ENCODE measurements at regions not wholly inside any gene's neighbourhood (a gene's known extent, or its start where the extent isn't known, plus 50 kb on each side); places are given as distances from the start of the nearest gene placed in this dataset.

DNA sequence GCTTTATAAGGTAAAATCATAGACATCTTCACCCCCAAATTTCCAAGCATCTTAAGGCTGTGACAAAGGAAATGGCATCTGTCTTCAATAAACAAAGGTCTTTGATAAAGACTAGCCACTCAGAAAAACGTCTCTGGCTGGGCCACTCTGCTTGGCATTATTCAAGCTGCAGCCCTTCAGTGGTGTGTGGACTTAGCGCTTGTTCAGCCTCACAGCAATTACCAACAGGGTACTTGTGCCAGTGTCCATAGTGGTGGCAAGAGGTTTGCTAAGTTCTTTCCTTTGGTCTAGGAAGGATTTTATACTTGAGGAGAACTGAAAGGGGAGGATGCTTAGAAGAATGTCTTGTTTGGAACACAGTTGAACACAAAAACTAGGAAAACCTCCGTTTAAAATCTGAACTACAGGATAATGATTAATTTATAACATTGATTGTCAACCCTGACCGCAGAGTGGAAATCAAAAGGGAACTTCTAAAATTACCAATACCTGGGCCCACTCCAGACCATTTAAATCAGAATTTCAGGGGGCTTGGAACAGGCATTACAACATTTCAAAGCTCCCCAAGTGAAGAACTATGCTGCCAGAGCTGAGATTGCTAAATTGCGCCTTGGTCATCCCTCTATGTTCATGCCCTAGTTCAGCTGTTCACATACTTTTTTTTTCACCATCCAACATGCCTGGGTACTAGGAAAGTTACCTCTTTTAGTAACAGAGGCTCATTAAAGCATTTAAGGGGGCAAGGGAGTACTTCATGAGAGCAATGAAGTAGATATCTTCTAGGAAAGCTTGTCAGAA is 378.5 kb downstream of the FRK start:
- Histone ChIP-seq H3K27me3 (ENCODE audit: insufficient read depth, low read length) (no peaks in the 10 kb centered on the region), H3K9ac (ENCODE audit: low read depth, low read length) (no peak overlapping the region; the same call in 1 of the 2 replicates), H3K27ac (ENCODE audit: low read depth, low read length) (no peak overlapping the region), H3K36me3 (ENCODE audit: insufficient read depth, low read length) (no peaks in the 10 kb centered on the region), H3K4me1 (ENCODE audit: insufficient read depth, low read length) (no peaks in the 10 kb centered on the region), H3K4me3 (ENCODE audit: low read length) (no peak overlapping the region), H3K9me3 (ENCODE audit: insufficient read depth, low read depth, low read length) (no peaks in the 10 kb centered on the region)
- 85% methylated on average over 4 of the region's 5 CpGs for WGBS

DNA sequence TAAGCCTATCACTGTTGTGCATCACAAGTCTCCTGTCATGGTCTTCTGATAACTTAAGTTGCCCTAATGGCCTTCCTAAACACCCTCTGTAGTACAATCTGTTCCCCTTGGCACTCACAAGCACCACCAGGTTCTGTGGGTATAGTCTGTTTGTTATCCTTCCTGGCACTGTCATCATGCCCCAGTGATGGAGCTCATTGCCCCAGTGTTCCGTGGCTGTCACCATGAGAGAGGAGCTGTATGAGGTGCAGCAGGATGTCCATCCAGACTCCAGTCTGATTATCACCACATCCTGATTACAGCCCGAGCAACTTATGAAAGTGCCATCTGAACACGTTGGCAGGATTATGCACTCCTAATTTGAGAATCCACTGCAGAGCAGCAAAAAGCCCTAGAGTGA is 380.1 kb downstream of the FRK start:
- no peaks in the 10 kb centered on the region for H3K4me1 ChIP-seq (ENCODE audit: insufficient read depth, low read length)
- no peak overlapping the region for H3K4me3 ChIP-seq (ENCODE audit: low read length)
- H3K36me3 ChIP-seq (ENCODE audit: insufficient read depth, low read length): no peaks in the 10 kb centered on the region
- no peak overlapping the region for H3K27ac ChIP-seq (ENCODE audit: low read depth, low read length)
- no peak overlapping the region for H3K9ac ChIP-seq (ENCODE audit: low read depth, low read length)
- H3K9me3 ChIP-seq (ENCODE audit: insufficient read depth, low read depth, low read length): no peaks in the 10 kb centered on the region
- no peaks in the 10 kb centered on the region for H3K27me3 ChIP-seq (ENCODE audit: insufficient read depth, low read length)
- WGBS: 91% methylated on average over 3 of the region's 3 CpGs

DNA sequence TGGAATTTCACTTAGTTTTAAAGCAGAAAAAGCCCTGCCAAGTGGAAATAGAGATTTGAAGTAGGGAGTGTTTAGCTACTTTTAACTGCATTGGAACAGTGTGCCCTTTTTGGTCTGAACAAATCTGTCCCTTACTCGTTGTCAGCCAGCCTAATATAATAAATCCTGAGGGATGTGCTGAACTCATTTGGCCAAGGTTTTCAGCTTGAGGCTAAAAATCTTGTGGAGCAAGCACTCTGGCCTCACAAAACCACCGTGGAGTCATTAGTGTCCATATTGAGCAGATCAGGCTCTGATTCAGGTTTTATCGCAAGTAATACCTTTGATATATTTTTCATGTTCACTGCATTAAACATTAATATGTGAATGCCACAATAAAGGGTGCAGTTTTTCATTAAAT is 383.5 kb downstream of the FRK start:
- no peaks in the 10 kb centered on the region for H3K36me3 ChIP-seq (ENCODE audit: insufficient read depth, low read length)
- no peak overlapping the region for H3K27ac ChIP-seq (ENCODE audit: low read depth, low read length)
- no peaks in the 10 kb centered on the region for H3K4me1 ChIP-seq (ENCODE audit: insufficient read depth, low read length)
- H3K27me3 ChIP-seq (ENCODE audit: insufficient read depth, low read length): no peaks in the 10 kb centered on the region
- no peaks in the 10 kb centered on the region for H3K9me3 ChIP-seq (ENCODE audit: insufficient read depth, low read depth, low read length)
- no peak overlapping the region for H3K4me3 ChIP-seq (ENCODE audit: low read length)
- 93% methylated on average over 3 of the region's 3 CpGs for WGBS
- H3K9ac ChIP-seq (ENCODE audit: low read depth, low read length): no peak overlapping the region

DNA sequence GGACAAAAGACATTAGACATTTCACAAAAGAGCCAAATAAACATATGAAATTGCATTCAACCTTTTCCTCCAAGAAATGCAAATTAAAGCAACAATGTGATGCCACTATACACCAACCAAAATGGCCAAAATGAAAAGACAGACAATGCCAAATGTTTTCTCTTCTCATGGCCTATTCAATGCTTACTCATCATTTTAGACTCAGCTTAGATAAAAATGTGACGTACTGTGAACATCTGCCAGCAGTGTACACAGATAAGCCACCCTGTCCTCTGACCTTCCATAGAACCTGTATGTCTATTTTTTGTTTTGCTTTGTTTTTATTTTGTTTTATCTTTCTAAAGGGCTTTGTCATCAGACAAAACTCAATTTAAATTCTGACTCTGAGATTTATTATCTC is 385.2 kb downstream of the FRK start:
- H3K36me3 ChIP-seq (ENCODE audit: insufficient read depth, low read length): no peaks in the 10 kb centered on the region
- H3K4me3 ChIP-seq (ENCODE audit: low read length): no peak overlapping the region
- H3K27me3 ChIP-seq (ENCODE audit: insufficient read depth, low read length): no peaks in the 10 kb centered on the region
- no peaks in the 10 kb centered on the region for H3K9me3 ChIP-seq (ENCODE audit: insufficient read depth, low read depth, low read length)
- H3K27ac ChIP-seq (ENCODE audit: low read depth, low read length): no peak overlapping the region
- 100% methylated on average over 1 of the region's 1 CpG for WGBS
- H3K4me1 ChIP-seq (ENCODE audit: insufficient read depth, low read length): no peaks in the 10 kb centered on the region
- H3K9ac ChIP-seq (ENCODE audit: low read depth, low read length): no peak overlapping the region

DNA sequence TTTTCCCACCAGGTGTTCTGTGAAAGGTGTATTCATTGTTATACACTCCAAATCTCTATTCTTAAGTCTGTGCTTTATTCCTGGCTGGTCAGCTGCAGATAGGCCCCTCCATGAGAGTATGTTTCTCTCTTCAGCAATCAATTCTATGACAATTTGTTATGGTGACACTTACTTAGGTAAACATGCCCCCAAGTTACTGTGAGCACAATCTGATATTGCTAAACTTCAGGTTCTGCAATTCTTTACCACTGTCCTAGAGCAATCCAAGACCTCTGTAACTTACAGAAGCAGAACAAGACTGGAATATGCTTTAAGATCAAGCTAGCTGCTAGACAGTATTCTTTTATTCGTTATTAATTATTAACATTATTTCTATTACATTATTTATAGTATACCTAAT is 391.9 kb downstream of the FRK start:
- no peak overlapping the region for H3K27ac ChIP-seq (ENCODE audit: low read depth, low read length)
- no peak overlapping the region for H3K4me3 ChIP-seq (ENCODE audit: low read length)
- no peaks in the 10 kb centered on the region for H3K27me3 ChIP-seq (ENCODE audit: insufficient read depth, low read length)
- no peak overlapping the region for H3K9ac ChIP-seq (ENCODE audit: low read depth, low read length)
- no peaks in the 10 kb centered on the region for H3K4me1 ChIP-seq (ENCODE audit: insufficient read depth, low read length)
- no CpG with 5 or more reads among the region's 1 CpG for WGBS
- H3K9me3 ChIP-seq (ENCODE audit: insufficient read depth, low read depth, low read length): no peaks in the 10 kb centered on the region
- H3K36me3 ChIP-seq (ENCODE audit: insufficient read depth, low read length): no peaks in the 10 kb centered on the region

DNA sequence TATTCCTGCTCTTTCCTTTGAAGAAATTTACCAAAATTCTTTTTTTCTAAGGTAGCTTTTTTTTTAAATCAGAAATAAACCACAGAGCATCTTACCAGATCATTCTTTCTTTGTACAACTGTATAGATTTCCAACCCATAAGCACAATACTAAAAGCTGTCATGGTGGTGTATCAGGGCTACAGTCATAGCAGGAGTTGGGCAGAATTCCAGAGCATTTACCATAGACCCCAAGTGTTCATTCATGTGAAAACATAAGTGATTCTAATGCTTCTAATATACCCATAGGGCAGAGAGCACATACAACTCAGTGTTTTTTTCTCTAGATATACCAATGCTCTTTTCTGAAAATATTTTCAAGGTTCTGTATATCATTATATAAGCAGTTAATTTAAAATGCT is 392.5 kb downstream of the FRK start:
- no peak overlapping the region for H3K27ac ChIP-seq (ENCODE audit: low read depth, low read length)

DNA sequence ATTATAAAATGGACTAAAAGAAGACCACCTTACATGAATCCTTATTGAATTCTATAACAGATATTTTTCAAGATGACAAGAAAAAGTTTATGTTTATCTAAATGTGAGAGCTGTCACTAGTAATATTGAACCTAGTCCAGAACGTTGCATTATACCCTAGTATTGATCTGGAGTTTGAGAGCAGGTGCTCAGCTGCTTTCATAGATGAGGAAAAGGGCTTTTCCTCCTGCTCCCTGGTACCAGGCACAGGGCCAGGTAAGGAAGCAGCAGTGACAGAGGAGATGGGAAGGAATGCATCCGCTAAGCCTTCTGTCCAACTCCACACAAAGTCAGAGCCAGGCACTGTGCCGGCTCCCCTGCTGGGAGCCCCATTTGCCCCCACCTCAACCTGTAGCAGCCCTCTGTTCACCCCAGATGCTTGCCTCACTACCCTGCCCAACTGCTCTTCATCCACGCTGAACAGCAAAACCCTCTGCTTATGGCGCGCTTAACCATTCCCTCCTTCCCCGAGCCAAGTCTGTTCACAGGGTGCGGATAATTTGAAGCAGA is 393.1 kb downstream of the FRK start:
- H3K27me3 ChIP-seq (ENCODE audit: insufficient read depth, low read length): no peaks in the 10 kb centered on the region
- no peaks in the 10 kb centered on the region for H3K4me1 ChIP-seq (ENCODE audit: insufficient read depth, low read length)
- 90% methylated on average over 8 of the region's 8 CpGs for WGBS
- no peak overlapping the region for H3K4me3 ChIP-seq (ENCODE audit: low read length)
- H3K27ac ChIP-seq (ENCODE audit: low read depth, low read length): no peak overlapping the region
- no peaks in the 10 kb centered on the region for H3K36me3 ChIP-seq (ENCODE audit: insufficient read depth, low read length)
- H3K9ac ChIP-seq (ENCODE audit: low read depth, low read length): no peak overlapping the region
- H3K9me3 ChIP-seq (ENCODE audit: insufficient read depth, low read depth, low read length): no peaks in the 10 kb centered on the region

More for the DNA sequence above, 392.5 kb downstream of the FRK start:
- Histone ChIP-seq H3K9ac (ENCODE audit: low read depth, low read length) (no peak overlapping the region), H3K27me3 (ENCODE audit: insufficient read depth, low read length) (no peaks in the 10 kb centered on the region), H3K4me1 (ENCODE audit: insufficient read depth, low read length) (no peaks in the 10 kb centered on the region), H3K4me3 (ENCODE audit: low read length) (no peak overlapping the region), H3K9me3 (ENCODE audit: insufficient read depth, low read depth, low read length) (no peaks in the 10 kb centered on the region), H3K36me3 (ENCODE audit: insufficient read depth, low read length) (no peaks in the 10 kb centered on the region)

DNA sequence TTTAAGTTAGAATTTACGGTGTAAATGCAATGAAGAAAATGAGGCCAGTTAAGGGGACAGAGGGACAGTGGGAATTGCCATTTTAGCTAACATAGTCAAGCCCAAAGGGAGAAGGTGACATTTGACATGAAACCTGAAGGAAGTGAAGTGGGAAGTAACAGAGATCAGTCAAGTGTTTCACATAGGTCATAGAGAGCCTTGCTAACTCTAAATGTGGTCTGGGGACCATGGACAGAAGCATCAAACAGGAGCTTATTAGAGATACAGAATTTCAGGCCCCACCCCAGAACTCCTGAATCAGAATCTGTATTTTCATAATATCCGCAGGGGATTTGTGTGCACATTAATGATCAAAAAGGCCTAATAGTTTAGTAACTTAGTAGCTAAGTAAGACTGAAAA is 393.7 kb downstream of the FRK start:
- Histone ChIP-seq H3K4me1 (ENCODE audit: insufficient read depth, low read length) (no peaks in the 10 kb centered on the region), H3K27ac (ENCODE audit: low read depth, low read length) (no peak overlapping the region), H3K9ac (ENCODE audit: low read depth, low read length) (no peak overlapping the region), H3K36me3 (ENCODE audit: insufficient read depth, low read length) (no peaks in the 10 kb centered on the region), H3K4me3 (ENCODE audit: low read length) (no peak overlapping the region), H3K9me3 (ENCODE audit: insufficient read depth, low read depth, low read length) (no peaks in the 10 kb centered on the region), H3K27me3 (ENCODE audit: insufficient read depth, low read length) (no peaks in the 10 kb centered on the region)
- WGBS: 100% methylated on average over 2 of the region's 2 CpGs

DNA sequence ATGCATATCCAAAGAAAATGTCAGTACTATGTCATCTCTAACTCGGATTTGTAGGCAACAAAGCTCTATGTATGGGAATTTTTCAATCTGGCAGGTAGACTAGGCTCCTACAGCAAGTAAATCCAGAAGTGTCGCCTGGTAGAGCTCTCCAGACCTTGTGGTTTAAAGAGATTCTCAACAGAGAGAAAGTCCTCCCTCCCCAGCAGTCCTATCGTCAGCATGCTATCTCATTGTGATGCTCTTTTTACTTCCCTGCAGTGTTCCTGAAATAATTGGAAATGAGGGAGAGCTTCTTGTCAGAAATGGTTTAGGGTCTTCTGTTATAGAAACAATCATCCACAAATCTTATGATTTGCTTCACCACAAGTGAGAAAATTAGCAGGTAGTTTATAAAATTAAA is 395.4 kb downstream of the FRK start:
- Histone ChIP-seq H3K27ac (ENCODE audit: low read depth, low read length) (no peak overlapping the region), H3K27me3 (ENCODE audit: insufficient read depth, low read length) (no peaks in the 10 kb centered on the region), H3K4me3 (ENCODE audit: low read length) (no peak overlapping the region), H3K36me3 (ENCODE audit: insufficient read depth, low read length) (no peaks in the 10 kb centered on the region), H3K9ac (ENCODE audit: low read depth, low read length) (no peak overlapping the region), H3K4me1 (ENCODE audit: insufficient read depth, low read length) (no peaks in the 10 kb centered on the region), H3K9me3 (ENCODE audit: insufficient read depth, low read depth, low read length) (no peaks in the 10 kb centered on the region)
- WGBS: 81% methylated on average over 3 of the region's 3 CpGs

DNA sequence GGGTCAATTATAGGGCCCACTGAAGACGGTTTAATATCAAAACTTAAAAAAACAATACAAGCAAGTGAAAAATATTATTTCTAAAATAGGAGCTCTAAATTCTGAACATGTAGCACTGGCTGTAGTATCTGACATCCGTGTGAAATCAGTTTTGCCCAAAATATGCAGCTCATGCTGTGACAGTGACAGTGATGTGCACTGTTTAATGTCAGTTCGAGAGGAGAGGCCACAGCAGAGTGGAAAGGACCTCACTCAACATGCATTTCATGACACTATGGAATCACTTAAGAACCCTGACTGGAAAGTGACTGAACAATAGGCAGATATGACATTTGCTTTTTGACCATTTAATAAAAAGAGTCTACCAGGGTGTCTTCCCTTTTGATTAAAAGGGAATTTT is 397.0 kb downstream of the FRK start:
- WGBS: 80% methylated on average over 2 of the region's 3 CpGs
- no peaks in the 10 kb centered on the region for H3K27me3 ChIP-seq (ENCODE audit: insufficient read depth, low read length)
- no peak overlapping the region for H3K27ac ChIP-seq (ENCODE audit: low read depth, low read length)
- H3K9me3 ChIP-seq (ENCODE audit: insufficient read depth, low read depth, low read length): no peaks in the 10 kb centered on the region
- no peaks in the 10 kb centered on the region for H3K36me3 ChIP-seq (ENCODE audit: insufficient read depth, low read length)
- H3K4me1 ChIP-seq (ENCODE audit: insufficient read depth, low read length): no peaks in the 10 kb centered on the region
- no peak overlapping the region for H3K9ac ChIP-seq (ENCODE audit: low read depth, low read length)
- no peak overlapping the region for H3K4me3 ChIP-seq (ENCODE audit: low read length)

DNA sequence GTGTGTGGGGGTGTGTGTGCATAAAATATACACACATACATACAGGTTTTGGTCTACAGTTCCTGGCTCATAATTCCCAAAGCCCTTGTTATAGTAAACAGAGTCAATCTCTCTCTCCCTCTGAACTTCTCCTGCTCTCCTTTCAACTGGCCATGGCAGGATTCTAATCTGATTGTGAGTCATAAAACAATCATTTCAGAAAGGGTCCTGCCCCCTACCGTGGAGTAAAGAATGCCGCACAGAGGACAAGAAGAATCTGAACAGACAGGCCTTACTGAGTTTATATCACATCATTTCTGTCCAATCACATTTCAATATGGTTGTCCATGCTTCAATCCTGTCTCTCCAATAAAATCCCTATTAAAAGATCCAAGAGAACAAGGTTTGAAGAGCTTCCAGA is 416.9 kb downstream of the FRK start:
- Histone ChIP-seq H3K36me3 (ENCODE audit: insufficient read depth, low read length) (no peaks in the 10 kb centered on the region), H3K9me3 (ENCODE audit: insufficient read depth, low read depth, low read length) (no peaks in the 10 kb centered on the region), H3K27ac (ENCODE audit: low read depth, low read length) (no peak overlapping the region), H3K27me3 (ENCODE audit: insufficient read depth, low read length) (no peaks in the 10 kb centered on the region), H3K9ac (ENCODE audit: low read depth, low read length) (no peak overlapping the region), H3K4me3 (ENCODE audit: low read length) (no peak overlapping the region), H3K4me1 (ENCODE audit: insufficient read depth, low read length) (no peaks in the 10 kb centered on the region)
- 42% methylated on average over 2 of the region's 2 CpGs for WGBS

DNA sequence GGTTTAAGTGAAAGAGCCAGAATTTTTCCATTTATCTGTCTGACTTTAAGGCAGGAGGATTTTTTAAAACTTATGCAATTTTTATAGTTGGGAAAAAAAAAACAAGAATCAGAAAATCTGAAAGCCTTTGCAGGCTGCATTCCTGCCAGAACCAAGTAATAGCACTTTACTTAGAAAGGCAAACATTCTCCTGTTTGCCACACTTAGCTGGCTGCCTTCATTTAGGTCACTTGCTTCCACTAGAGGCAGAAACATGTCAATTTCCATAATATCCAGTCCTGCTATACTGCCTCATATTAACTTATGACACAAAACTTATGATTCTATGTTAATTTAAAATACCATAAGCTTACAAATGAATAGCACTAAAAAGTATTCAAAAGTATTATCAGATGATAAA is 425.8 kb downstream of the FRK start:
- no peaks in the 10 kb centered on the region for H3K9me3 ChIP-seq (ENCODE audit: insufficient read depth, low read depth, low read length)
- no peaks in the 10 kb centered on the region for H3K36me3 ChIP-seq (ENCODE audit: insufficient read depth, low read length)
- no peak overlapping the region for H3K4me3 ChIP-seq (ENCODE audit: low read length)
- H3K9ac ChIP-seq (ENCODE audit: low read depth, low read length): no peak overlapping the region
- H3K27ac ChIP-seq (ENCODE audit: low read depth, low read length): no peak overlapping the region
- H3K4me1 ChIP-seq (ENCODE audit: insufficient read depth, low read length): no peaks in the 10 kb centered on the region
- H3K27me3 ChIP-seq (ENCODE audit: insufficient read depth, low read length): no peaks in the 10 kb centered on the region
